CD4-positive, alpha-beta T cell (primary cell): ENCODE measurements at regions not wholly inside any gene's neighbourhood (a gene's known extent, or its start where the extent isn't known, plus 50 kb on each side); places are given as distances from the start of the nearest gene placed in this dataset.

Experiments used
- ATAC-seq: fragments of 200-7000 bp; cut with Tn5 transposase; one replicate; pipeline ENCODE4 v1.10.0; 2022; ENCODE audit warnings: mild to moderate bottlenecking; ENCODE audit not compliant: poor library complexity
- CTCF ChIA-PET: fragments of 350-600 bp; sonication (Branson Sonifier 250); formaldehyde crosslinking; loops from one replicate; lab custom pipeline; 2021; ENCODE audit warnings: antibody characterized with exemption, inconsistent platforms; lab: Charles Lee
- POLR2A ChIA-PET: fragments of 350-600 bp; sonication (Branson Sonifier 250); formaldehyde crosslinking; loops from one replicate; lab custom pipeline; 2021; ENCODE audit warnings: antibody characterized with exemption, inconsistent platforms; lab: Charles Lee
- DNase-seq, 14 experiments: peaks; one replicate each; pipeline ENCODE4 v3.0.0-alpha.2; 2013 to 2020; ENCODE audit warnings: mixed read lengths in 2 of 14
- H3K27ac ChIP-seq, 2 donors: one replicate each; pipeline versions ENCODE4 v1.5.1 to v1.7.0; 2013; ENCODE audit warnings: low read length in 2 of 2, low read depth in 1 of 2, mild to moderate bottlenecking in 1 of 2
- H3K27me3 ChIP-seq, 2 experiments: 1 replicate in 1 of 2; 2 replicates in 1 of 2; pipeline versions ENCODE4 v1.6.1 to v1.7.0; 2013; ENCODE audit warnings: low read length in 2 of 2, control low read depth in 1 of 2, mild to moderate bottlenecking in 1 of 2, moderate library complexity in 1 of 2; ENCODE audit not compliant: insufficient read depth in 2 of 2, control insufficient read depth in 1 of 2
- H3K36me3 ChIP-seq: one replicate; pipeline ENCODE4 v1.6.1; 2013; ENCODE audit warnings: low read length, control low read depth; ENCODE audit not compliant: insufficient read depth
- H3K4me1 ChIP-seq: one replicate; pipeline ENCODE4 v1.6.1; 2013; ENCODE audit warnings: low read length, control low read depth; ENCODE audit not compliant: insufficient read depth
- H3K4me3 ChIP-seq: one replicate; pipeline ENCODE4 v1.5.1; 2013; ENCODE audit warnings: mild to moderate bottlenecking, low read length, moderate library complexity
- H3K9me3 ChIP-seq, 2 experiments: 1 replicate in 1 of 2; 2 replicates in 1 of 2; pipeline versions ENCODE4 v1.6.1 to v1.7.0; 2013; ENCODE audit warnings: low read length in 2 of 2, mild to moderate bottlenecking in 2 of 2, control low read depth in 1 of 2, moderate library complexity in 1 of 2; ENCODE audit not compliant: control insufficient read depth in 1 of 2, insufficient read depth in 1 of 2
- H3K27ac Mint-ChIP-seq: one replicate; pipeline ENCODE4 v1.8.0; 2020; ENCODE audit warnings: mixed read lengths
- H3K27me3 Mint-ChIP-seq: one replicate; pipeline ENCODE4 v1.8.0; 2021; ENCODE audit warnings: mixed read lengths
- H3K36me3 Mint-ChIP-seq: one replicate; pipeline ENCODE4 v1.8.0; 2021; ENCODE audit warnings: low read depth, mixed read lengths
- H3K4me1 Mint-ChIP-seq: one replicate; pipeline ENCODE4 v1.8.0; 2021; ENCODE audit warnings: low read depth, mixed read lengths
- H3K4me3 Mint-ChIP-seq: one replicate; pipeline ENCODE4 v1.8.0; 2020; ENCODE audit warnings: mild to moderate bottlenecking, mixed read lengths
- H3K9me3 Mint-ChIP-seq: one replicate; pipeline ENCODE4 v1.8.0; 2020; ENCODE audit warnings: mixed read lengths
- CTCF ChIP-seq: fragments of 200-600 bp; IDR thresholded peaks from one replicate; pipeline ENCODE4 v1.8.0; 2022; ENCODE audit warnings: antibody characterized with exemption, mild to moderate bottlenecking
- intact Hi-C, 2 experiments: fragments of 100-400 bp; cut with DNase I in 1 of 2; cut with micrococcal nuclease in 1 of 2; formaldehyde crosslinking; loops; one replicate each; pipeline versions ENCODE4 v1.15.1 to v1.9.0; 2023 to 2025; cut with DNase I, micrococcal nuclease

DNA sequence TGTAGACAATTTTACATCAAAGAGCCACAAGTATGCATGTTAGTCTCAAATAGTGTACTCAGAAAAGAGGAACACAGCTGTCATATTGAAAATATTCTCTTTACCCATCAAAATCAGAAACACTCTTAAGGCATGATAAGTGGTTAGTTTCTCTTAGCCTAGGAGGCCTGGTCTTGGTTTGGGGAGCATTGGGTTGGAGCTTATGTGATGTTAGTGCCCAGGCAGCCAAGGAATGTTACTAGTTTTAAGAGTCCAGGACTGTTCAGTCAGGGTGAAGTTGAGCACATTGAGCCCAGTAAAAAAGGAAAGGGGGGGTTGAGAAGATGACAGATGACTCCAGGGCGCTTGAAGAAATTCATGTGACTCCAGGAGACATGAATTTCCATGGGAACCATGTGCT lies 340.6 kb downstream of the HRH4 start:
- DNase-seq (no peak), ATAC-seq (no peak)
- Mint-ChIP-seq H3K4me1 (no peaks in the 10 kb centered on the region), H3K9me3 (no peaks in the 10 kb centered on the region), H3K27ac (no peak overlapping the region), H3K4me3 (no peak overlapping the region), H3K27me3 (peaks cover 6% of the 10 kb centered on the region), H3K36me3 (no peaks in the 10 kb centered on the region)
- intact Hi-C loops = no loop called here
- ChIA-PET CTCF (no interaction called here), POLR2A (no interaction called here)
- Histone ChIP-seq H3K27me3 (no peaks in the 10 kb centered on the region), H3K9me3 (no peaks in the 10 kb centered on the region), H3K4me1 (no peaks in the 10 kb centered on the region), H3K4me3 (no peak overlapping the region), H3K27ac (no peak overlapping the region), H3K36me3 (no peaks in the 10 kb centered on the region)
- no peak for TF ChIP-seq CTCF

- ATAC-seq = no peak
- no peaks in the 10 kb centered on the region for H3K9me3 Mint-ChIP-seq
- no peak overlapping the region for H3K4me3 ChIP-seq
- no peaks in the 10 kb centered on the region for H3K36me3 Mint-ChIP-seq
- POLR2A ChIA-PET = no interaction called here
- CTCF ChIA-PET = no interaction called here
- H3K36me3 ChIP-seq = no peaks in the 10 kb centered on the region
- H3K4me3 Mint-ChIP-seq = no peak overlapping the region
- no peaks in the 10 kb centered on the region for H3K9me3 ChIP-seq
- DNase-seq = no peak
- peaks cover 6% of the 10 kb centered on the region for H3K27me3 Mint-ChIP-seq
- no peak overlapping the region for H3K27ac Mint-ChIP-seq
- H3K27ac ChIP-seq = no peak overlapping the region
- H3K27me3 ChIP-seq = no peaks in the 10 kb centered on the region
- no peaks in the 10 kb centered on the region for H3K4me1 ChIP-seq
- no peak for TF ChIP-seq CTCF
- H3K4me1 Mint-ChIP-seq = no peaks in the 10 kb centered on the region
- intact Hi-C loops = no loop called here
These were observed 342.0 kb downstream of the HRH4 start for GRCh38 chr18:24802456-24802855.

DNA sequence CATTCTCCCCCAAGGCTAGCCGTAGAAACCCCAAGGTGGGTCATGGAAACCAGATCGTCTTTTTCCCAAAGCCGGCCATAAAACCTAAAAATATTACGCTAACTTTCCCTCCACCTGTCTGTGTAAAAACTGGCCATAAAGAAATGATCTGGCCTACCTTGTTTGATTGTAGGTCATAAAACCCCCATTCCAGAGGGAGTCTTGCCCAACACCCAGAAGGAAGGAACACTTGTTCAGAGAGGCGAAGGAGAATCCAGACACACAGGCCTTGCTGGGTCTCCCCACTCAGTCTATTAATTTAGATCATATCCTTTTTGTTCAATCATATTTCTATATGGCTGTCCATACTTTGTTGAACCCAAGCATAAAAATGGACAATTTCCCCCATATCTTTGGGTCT lies 344.7 kb downstream of the HRH4 start:
- ChIA-PET CTCF (no interaction called here), POLR2A (no interaction called here)
- H3K9me3 Mint-ChIP-seq = peaks cover 5% of the 10 kb centered on the region
- no peaks in the 10 kb centered on the region for H3K4me1 ChIP-seq
- ATAC-seq = no peak
- H3K27ac ChIP-seq = no peak overlapping the region
- no peak for TF ChIP-seq CTCF
- no peaks in the 10 kb centered on the region for H3K27me3 ChIP-seq
- no peak overlapping the region for H3K4me3 Mint-ChIP-seq
- H3K27me3 Mint-ChIP-seq = peaks cover 4% of the 10 kb centered on the region
- intact Hi-C loops = no loop called here
- no peak overlapping the region for H3K4me3 ChIP-seq
- no peak overlapping the region for H3K27ac Mint-ChIP-seq
- no peaks in the 10 kb centered on the region for H3K36me3 Mint-ChIP-seq
- H3K9me3 ChIP-seq = no peaks in the 10 kb centered on the region
- no peak for DNase-seq
- H3K36me3 ChIP-seq = no peaks in the 10 kb centered on the region
- H3K4me1 Mint-ChIP-seq = no peaks in the 10 kb centered on the region
